ENCODE measurements at regions not wholly inside any gene's neighbourhood (a gene's known extent, or its start where the extent isn't known, plus 50 kb on each side); places are given as distances from the start of the nearest gene placed in this dataset.
"Not testable (repeated sequence)": the region's sequence is repeated elsewhere in the genome, so short reads cannot be mapped to it uniquely, and the experiment has no call there.

GRCh38 chr5:1731855-1732237 is 67.8 kb downstream of the MRPL36 start:
- not testable (repeated sequence) for DNase-seq

DNA sequence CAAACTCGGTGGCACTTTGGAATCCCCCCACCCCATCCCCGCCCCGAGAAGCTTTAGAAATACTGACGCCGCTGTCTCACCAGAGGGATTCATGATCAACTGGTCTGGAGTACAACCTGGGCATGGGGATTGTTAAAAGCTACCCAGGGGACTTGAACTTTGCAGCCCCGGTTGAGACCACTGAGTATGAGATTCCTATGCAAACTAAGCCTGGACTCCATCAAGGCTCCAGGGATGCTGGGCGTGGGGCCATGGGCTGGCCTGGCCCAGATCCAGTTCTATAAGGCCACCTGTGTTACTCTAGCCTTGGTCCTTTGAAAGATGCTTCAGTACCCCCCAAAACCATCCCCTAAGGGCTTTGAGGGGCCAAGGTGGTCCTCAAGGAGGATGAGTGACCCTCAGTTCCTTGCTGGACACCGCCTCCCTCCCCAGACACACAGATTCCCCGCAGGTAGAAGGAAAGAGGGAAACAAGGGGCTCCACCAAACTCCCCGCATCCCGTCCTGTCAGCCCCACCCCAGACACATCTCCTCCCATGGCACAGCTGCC is 68.5 kb downstream of the MRPL36 start:
- DNase-seq: no peak

- DNase-seq: no peak
Observed at GRCh38 chr5:1730487-1730847, 69.2 kb downstream of the MRPL36 start.

- DNase-seq: no peak
Observed at GRCh38 chr5:1729641-1730486, 69.8 kb downstream of the MRPL36 start.

DNA sequence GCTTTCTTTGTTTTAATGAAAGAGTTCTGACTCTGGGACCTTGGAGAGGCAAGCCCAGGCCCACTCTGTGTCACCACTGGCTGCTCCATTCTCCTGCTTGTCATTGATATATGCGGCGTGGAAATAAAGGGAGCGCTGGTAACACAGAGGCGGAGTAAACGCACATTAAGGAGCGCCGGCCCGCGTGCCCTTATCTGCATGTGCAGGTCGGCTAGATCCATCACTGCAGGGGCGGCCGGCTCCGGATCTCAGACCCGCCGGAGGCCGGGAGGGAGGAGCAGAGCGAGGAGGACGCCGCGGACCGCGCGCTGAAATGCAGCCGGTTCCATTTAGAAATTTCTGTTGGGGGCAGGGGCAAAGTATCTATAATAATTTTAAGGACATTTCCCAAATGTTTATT is 70.8 kb downstream of the MRPL36 start:
- no peak for DNase-seq

- no peak for DNase-seq
Observed at GRCh38 chr5:1727571-1727970, 72.1 kb downstream of the MRPL36 start.

- no peak for DNase-seq
Observed at GRCh38 chr5:1726956-1727355, 72.7 kb downstream of the MRPL36 start.

- no peak for DNase-seq
Observed at GRCh38 chr5:1726469-1726865, 73.2 kb downstream of the MRPL36 start.

DNA sequence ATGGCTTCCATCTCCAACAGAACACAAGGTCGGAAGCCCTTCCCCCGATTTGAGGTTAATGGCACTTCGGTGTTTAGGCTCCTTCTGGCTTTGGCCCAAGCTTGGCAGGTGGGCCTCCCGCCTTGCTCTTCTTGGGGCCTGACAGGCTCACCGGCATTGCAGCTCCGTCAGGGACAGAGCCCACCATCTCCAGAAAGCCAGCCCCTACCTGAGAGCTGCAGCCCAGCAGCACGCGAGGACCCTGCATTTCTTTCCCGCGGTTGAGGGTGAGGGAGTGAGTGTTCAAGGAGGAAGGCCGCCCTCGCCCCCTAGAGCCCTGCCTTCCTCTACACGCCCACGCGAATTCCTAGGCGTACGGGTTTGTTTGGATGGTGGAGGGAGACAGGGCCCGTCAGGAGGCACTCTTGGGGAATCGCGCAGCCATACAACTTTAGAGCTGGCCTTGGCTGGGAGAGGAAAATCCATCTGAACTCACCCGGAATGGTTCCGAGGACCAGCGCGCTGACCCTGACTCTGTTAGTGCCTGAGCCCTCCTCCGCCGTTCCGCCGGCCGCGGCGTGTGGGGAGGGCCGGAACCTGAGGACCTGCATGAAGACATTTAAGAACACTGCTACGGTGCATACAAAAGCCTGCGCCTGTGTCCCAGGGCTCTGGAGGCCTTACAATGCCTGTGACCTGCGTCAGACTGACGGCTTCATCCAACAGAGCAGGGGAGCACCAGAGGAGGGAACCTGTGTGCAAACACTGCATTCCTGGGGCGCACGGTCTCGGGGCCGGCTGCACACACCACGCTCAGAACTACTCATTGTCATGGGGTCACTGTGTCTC is 73.8 kb downstream of the MRPL36 start:
- DNase-seq: no peak

- no peak for DNase-seq
Observed at GRCh38 chr5:1724822-1725602, 74.6 kb downstream of the MRPL36 start.

DNA sequence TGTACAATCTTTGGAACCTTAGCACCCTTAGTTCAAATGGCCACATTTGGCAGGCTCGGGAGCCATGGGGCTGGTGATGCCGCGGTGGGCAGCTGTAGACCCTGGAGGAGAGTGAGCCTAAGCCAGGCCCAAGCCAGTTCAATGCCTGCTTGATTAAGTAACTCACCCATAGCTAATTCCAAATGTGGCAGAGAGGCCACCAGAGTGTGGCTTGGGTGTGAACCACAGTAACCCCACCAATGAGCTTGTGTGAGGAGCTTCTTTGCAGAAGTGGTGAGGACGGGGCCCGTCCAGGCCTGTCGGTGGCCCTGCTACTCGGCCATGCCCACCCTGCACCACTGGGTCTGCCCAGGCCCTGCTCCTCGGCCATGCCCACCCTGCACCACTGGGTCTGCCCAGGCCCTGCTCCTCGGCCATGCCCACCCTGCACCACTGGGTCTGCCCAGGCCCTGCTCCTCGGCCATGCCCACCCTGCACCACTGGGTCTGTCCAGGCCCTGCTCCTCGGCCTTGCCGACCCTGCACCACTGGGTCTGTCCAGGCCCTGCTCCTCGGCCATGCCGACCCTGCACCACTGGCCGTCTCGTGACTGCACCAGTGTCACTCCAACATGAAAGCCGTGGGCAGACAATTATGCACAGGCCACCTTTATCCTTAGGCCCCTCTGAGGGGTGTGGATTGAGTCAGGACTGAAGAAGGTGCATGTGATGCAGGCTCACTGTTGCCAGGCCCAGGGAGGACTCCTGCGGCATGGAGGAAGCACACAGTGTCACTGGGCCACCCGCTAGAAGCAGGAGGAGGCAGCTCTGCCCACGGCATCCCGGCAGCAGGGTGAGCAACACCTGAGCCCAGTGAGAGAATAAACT is 75.4 kb downstream of the MRPL36 start:
- DNase-seq: no peak

DNA sequence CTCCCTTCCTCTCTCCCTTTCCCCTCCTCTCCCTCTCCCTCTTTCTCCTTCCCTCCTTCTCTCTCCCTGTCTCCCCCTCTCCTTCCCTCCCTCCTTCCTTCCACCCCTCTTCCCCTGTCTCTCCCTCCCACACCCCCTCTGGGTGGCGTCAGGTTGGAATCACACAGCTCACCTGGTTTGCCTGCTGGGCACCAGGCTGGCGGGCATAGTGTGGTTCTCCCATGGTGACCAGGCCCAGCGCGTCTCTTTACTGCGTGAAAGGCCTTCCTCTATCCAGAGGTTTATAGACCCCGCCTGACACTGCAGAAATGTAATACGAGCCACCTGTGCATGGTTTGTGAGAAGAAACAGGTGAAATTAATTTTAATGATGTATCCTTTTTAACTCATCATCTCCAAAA is 76.2 kb downstream of the MRPL36 start:
- no peak for DNase-seq

DNA sequence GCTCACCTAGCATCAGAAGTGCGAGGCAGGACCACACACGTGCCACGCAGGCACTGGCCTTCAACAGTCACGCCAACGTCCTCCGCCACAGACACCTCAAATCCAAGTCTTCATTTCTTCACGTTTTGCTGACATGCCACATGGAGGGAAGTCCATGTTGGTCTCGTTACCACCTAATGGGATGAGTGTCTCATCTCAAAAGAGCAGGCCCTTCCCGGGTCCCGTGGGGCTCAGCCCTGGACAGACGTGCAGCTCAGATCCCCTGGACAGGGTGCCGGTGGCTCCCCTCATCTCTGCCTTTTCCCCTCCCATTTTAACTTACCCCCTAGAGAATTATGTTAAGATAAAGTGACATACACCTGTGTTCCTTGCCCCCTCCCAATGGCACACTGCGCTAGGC is 76.8 kb downstream of the MRPL36 start:
- no peak for DNase-seq

DNA sequence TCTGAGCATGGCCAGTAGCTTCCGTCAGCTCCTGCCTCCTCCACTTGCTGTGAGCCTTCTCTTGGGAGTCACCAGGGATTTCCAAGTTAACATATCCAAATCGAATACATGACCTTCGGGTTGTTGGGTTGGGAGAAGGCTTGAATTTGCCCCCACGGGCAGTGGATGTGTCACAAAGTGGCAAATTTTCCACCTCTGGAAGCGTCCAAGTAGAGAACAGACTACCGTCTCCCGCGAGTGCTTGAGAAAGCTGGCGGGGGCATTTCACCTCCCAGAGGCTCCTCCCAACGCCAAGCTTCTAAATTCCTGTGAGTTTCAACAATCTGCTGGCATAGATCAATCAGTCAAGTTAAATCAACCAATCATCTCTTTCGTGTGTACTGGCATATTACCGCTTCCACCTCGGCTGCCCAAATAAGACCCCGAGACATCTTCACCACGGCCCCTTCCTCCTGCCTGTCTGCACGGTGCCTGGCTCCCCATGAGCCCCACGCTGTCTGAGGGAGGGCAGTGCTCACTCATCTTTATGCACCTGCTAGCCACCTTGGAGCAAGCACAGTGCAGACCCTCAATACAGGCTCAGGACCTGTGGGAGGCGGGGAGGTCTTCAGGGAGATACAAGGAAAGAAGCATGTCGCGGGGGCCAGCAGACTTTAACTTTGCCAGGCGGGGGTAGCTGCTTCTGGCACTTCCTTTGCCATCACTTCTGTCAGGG is 79.1 kb downstream of the MRPL36 start:
- DNase-seq: no peak

DNA sequence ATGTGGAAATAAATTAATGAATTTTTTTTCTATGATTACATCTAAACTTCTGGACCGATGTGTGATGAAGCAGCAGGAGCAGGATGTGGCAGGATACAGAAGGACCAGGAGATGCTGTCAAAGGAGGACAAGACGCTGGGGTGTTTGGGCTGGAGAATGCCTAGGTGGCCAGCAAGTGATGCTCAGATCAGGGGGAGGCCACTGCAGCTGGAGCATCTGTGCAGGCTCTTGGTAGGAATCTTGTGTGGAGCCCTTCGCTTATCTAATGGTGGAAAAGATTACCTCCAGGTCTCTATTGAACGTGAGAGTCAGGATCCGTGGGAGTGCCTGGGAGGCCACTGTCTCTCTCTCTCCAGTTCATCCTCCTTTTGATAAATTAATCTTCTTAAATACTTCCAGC is 79.8 kb downstream of the MRPL36 start:
- no peak for DNase-seq

DNA sequence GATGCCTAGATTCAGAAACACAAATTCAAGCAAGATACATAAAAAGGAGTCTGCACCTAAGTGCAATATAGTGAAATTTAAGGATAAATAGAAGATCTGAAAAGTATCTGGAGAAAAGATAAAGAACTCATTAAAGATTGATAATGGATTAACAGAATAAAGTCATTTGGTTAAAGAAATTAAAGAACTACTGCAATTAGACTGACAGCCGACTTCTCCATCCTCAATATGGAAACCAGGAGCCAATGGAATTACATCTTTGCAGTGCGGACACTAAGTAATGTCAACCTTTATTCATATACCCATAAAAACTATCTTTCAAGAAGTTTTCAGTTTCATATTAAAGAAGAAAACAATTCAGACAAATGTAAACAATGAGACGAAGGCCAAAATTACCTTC is 81.0 kb downstream of the MRPL36 start:
- no peak for DNase-seq

- not testable (repeated sequence) for DNase-seq
Observed at GRCh38 chr5:1710091-1710490, 89.5 kb downstream of the MRPL36 start.

DNA sequence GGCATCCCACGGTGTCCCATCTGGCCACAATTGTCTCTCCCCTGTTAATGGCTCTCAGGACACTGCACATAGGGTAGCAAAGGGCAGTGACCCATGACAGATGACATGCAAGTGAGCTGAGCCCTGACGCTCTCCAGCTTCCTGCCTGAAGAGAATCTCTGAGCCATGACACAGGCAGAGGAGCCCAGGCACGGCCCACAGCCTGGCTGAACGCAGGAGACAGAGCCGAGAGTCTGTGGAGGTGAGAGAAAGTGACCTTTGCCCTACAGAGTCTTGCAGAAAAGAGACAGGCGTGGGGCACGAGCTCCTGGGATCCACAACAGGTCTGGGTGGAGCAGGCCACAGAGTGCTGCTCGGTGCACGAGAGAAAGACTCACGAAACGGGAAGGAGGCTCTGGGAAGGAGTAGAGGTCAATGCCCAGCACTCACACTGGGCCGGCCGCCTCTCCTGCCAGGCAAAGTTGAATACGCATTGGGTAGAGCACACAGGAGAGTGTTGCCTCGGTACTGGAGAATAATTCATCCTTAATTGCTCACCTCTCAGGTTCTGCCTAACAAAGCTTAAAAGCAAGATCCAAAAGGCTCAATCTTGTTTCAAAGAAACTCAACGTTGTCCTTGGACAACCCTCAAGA is 90.3 kb downstream of the MRPL36 start:
- DNase-seq: no peak

GRCh38 chr5:1708592-1709141 is 91.0 kb downstream of the MRPL36 start:
- DNase-seq: no peak
